HAP-1 (cell line): ENCODE measurements at regions not wholly inside any gene's neighbourhood (a gene's known extent, or its start where the extent isn't known, plus 50 kb on each side); places are given as distances from the start of the nearest gene placed in this dataset.
"Not testable (repeated sequence)": the region's sequence is repeated elsewhere in the genome, so short reads cannot be mapped to it uniquely, and the experiment has no call there.

Source experiments
- DNase-seq, 2 experiments: peaks; one replicate each; pipeline ENCODE4 v3.0.0-alpha.2; 2016 to 2020; ENCODE audit warnings: low spot score in 2 of 2
- H3K27me3 ChIP-seq: fragments of 250-450 bp; sonication (Bioruptor Pico); 2 replicates; pipeline ENCODE4 v1.5.1; 2020; ENCODE audit warnings: low read depth, mild to moderate bottlenecking, moderate library complexity
- H3K36me3 ChIP-seq: fragments of 250-450 bp; sonication (Bioruptor Pico); replicated peaks from 2 replicates; pipeline ENCODE4 v1.5.1; 2020; ENCODE audit warnings: mild to moderate bottlenecking
- H3K4me1 ChIP-seq: fragments of 250-450 bp; sonication (Bioruptor Pico); 2 replicates; pipeline ENCODE4 v1.5.1; 2020; ENCODE audit warnings: mild to moderate bottlenecking
- H3K4me3 ChIP-seq: fragments of 250-450 bp; sonication (Bioruptor Pico); 2 replicates; pipeline ENCODE4 v1.5.1; 2020; ENCODE audit warnings: mild to moderate bottlenecking, moderate library complexity
- H3K9me3 ChIP-seq: fragments of 250-450 bp; sonication (Bioruptor Pico); 2 replicates; pipeline ENCODE4 v1.5.1; 2020; ENCODE audit warnings: mild to moderate bottlenecking, moderate library complexity
- in situ Hi-C: fragments of 300-500 bp; cut with MboI; formaldehyde crosslinking; loops from 3 replicates; pipeline ENCODE4 v1.14.3; 2020; ENCODE audit warnings: low sequenced_read_pairs, inconsistent platforms, mixed read lengths

DNA sequence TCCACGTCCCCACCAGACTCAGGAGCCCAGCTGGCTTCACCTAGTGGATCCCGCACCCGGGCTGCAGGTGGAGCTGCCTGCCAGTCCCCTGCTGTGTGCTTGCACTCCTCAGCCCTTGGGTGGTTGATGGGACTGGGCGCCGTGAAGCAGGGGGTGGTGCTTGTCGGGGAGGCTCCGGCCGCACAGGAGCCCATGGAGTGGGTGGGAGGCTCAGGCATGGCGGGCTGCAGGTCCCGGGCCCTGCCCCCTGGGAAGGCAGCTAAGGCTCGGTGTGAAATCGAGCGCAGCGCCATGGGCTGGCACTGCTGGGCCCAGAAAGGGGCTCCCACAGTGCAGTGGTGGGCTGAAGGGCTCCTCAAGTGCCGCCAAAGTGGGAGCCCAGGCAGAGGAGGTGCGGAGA lies 1294.9 kb upstream of the MAP3K7 start:
- in situ Hi-C loops, H3K4me1 ChIP-seq, H3K27me3 ChIP-seq, H3K4me3 ChIP-seq, H3K36me3 ChIP-seq, DNase-seq, H3K9me3 ChIP-seq: not testable (repeated sequence)

- in situ Hi-C loops, result no loop called here
- Histone ChIP-seq H3K36me3 (no peaks in the 10 kb centered on the region), H3K27me3 (no peaks in the 10 kb centered on the region), H3K4me3 (no peak overlapping the region), H3K4me1 (no peaks in the 10 kb centered on the region), H3K9me3 (no peaks in the 10 kb centered on the region)
- no peak for DNase-seq
These were observed 1292.6 kb upstream of the MAP3K7 start for GRCh38 chr6:91879386-91879995.

DNA sequence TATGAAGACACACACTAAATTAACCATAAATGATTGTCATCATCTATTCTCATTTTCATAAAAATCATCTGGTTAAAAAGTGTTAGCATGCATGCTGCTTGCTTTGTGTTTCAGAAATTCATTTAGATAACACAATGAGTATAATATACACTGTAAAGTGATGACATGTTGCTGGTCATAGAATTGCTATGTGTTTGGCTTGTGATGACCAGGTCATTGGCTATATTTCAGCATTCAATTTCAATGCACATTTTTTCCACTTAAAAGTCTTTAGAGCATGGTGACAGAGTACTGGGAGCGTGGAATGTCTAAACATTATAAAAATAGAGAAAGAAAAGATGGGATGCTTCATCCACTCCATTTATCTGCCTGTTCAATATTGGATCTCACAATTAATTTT lies 1291.1 kb upstream of the MAP3K7 start:
- no peaks in the 10 kb centered on the region for H3K36me3 ChIP-seq
- no peaks in the 10 kb centered on the region for H3K27me3 ChIP-seq
- DNase-seq, result no peak
- H3K9me3 ChIP-seq, result no peaks in the 10 kb centered on the region
- no peaks in the 10 kb centered on the region for H3K4me1 ChIP-seq
- in situ Hi-C loops, result no loop called here
- H3K4me3 ChIP-seq, result no peak overlapping the region

GRCh38 chr6:91874971-91875370 lies 1288.1 kb upstream of the MAP3K7 start:
- Histone ChIP-seq H3K27me3 (no peaks in the 10 kb centered on the region), H3K4me3 (no peak overlapping the region), H3K36me3 (no peaks in the 10 kb centered on the region), H3K9me3 (no peaks in the 10 kb centered on the region), H3K4me1 (no peaks in the 10 kb centered on the region)
- in situ Hi-C loops, result no loop called here
- no peak for DNase-seq

DNA sequence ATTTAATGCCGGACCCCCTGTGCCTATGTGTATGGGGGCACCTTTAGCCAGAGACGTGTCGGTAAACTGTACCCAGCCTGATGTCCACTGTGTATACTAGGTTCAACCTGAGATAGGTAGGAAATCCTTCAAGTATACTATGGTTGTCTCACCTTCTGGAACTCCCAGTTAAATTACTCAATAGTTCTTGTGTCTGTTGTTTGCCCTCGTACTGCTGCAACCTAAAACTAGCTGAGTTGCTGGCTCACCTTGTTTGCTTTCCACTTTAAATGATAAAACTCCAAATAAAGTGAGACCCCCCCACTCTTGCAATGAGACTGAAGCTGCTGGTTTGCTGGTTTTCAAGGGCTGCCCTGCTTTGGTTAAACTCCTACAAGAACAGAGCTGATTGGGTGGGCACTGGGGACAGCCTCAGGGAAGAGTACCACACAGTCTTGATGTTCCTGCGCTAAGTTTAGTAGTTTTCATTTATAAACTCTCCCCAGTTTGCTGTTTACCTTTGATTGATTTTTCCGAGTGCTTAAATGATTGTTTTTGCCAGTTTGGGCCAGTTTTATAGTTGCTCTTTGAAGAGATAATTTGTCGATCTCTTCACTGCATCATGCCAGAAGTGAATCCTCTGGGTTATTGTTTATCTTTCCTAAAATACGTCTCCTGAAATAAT lies 1281.8 kb upstream of the MAP3K7 start:
- H3K9me3 ChIP-seq, result no peaks in the 10 kb centered on the region
- no peak overlapping the region for H3K4me3 ChIP-seq
- in situ Hi-C loops, result no loop called here
- H3K27me3 ChIP-seq, result no peaks in the 10 kb centered on the region
- H3K4me1 ChIP-seq, result no peaks in the 10 kb centered on the region
- no peaks in the 10 kb centered on the region for H3K36me3 ChIP-seq
- DNase-seq, result no peak

GRCh38 chr6:91865889-91866288 lies 1279.0 kb upstream of the MAP3K7 start:
- Histone ChIP-seq H3K27me3 (no peaks in the 10 kb centered on the region), H3K36me3 (no peaks in the 10 kb centered on the region), H3K9me3 (no peaks in the 10 kb centered on the region), H3K4me1 (no peaks in the 10 kb centered on the region), H3K4me3 (no peak overlapping the region)
- DNase-seq, result no peak
- in situ Hi-C loops, result no loop called here

GRCh38 chr6:91864911-91865310 lies 1278.0 kb upstream of the MAP3K7 start:
- Histone ChIP-seq H3K36me3 (no peaks in the 10 kb centered on the region), H3K4me1 (no peaks in the 10 kb centered on the region), H3K4me3 (no peak overlapping the region), H3K9me3 (no peaks in the 10 kb centered on the region), H3K27me3 (no peaks in the 10 kb centered on the region)
- in situ Hi-C loops, result no loop called here
- DNase-seq, result no peak

GRCh38 chr6:91860541-91861335 lies 1273.9 kb upstream of the MAP3K7 start:
- no peak overlapping the region for H3K4me3 ChIP-seq
- H3K4me1 ChIP-seq, result no peaks in the 10 kb centered on the region
- H3K9me3 ChIP-seq, result no peaks in the 10 kb centered on the region
- no peak for DNase-seq
- H3K36me3 ChIP-seq, result no peaks in the 10 kb centered on the region
- in situ Hi-C loops, result no loop called here
- no peaks in the 10 kb centered on the region for H3K27me3 ChIP-seq

- Histone ChIP-seq H3K9me3 (no peaks in the 10 kb centered on the region), H3K4me1 (no peaks in the 10 kb centered on the region), H3K4me3 (no peak overlapping the region), H3K27me3 (no peaks in the 10 kb centered on the region), H3K36me3 (no peaks in the 10 kb centered on the region)
- DNase-seq, result no peak
- in situ Hi-C loops, result no loop called here
These were observed 1265.4 kb upstream of the MAP3K7 start for GRCh38 chr6:91852252-91852651.

GRCh38 chr6:91834813-91835212 lies 1247.9 kb upstream of the MAP3K7 start:
- no peak for DNase-seq
- Histone ChIP-seq H3K4me3 (no peak overlapping the region), H3K4me1 (no peaks in the 10 kb centered on the region), H3K36me3 (no peaks in the 10 kb centered on the region), H3K27me3 (no peaks in the 10 kb centered on the region), H3K9me3 (no peaks in the 10 kb centered on the region)
- in situ Hi-C loops, result no loop called here

GRCh38 chr6:91827151-91827550 lies 1240.3 kb upstream of the MAP3K7 start:
- Histone ChIP-seq H3K9me3 (no peaks in the 10 kb centered on the region), H3K4me3 (no peak overlapping the region), H3K4me1 (no peaks in the 10 kb centered on the region), H3K27me3 (no peaks in the 10 kb centered on the region), H3K36me3 (no peaks in the 10 kb centered on the region)
- in situ Hi-C loops, result no loop called here
- DNase-seq, result no peak

- H3K4me1 ChIP-seq, result no peaks in the 10 kb centered on the region
- H3K27me3 ChIP-seq, result no peaks in the 10 kb centered on the region
- no peak overlapping the region for H3K4me3 ChIP-seq
- no peak for DNase-seq
- H3K9me3 ChIP-seq, result no peaks in the 10 kb centered on the region
- in situ Hi-C loops, result no loop called here
- H3K36me3 ChIP-seq, result no peaks in the 10 kb centered on the region
These were observed 1239.3 kb upstream of the MAP3K7 start for GRCh38 chr6:91826128-91826527.

DNA sequence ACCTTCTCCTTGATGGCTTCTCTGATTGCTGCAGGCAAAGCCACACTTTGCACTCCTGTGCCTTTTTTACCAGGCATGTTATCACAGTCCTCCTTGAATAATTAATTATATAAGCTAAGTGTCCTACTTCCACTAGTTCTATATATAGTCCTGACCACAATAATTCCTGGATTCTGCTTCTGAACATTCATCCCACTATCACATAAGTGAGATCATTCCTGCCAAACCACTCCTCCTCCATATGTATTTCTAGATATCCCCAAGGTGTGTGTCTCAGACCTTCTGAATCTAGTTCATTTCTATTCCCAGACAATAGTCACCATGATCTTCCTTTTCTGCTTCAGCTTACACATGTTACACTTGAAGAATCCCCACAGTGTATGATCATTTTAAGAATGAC lies 1237.5 kb upstream of the MAP3K7 start:
- Histone ChIP-seq H3K36me3 (no peaks in the 10 kb centered on the region), H3K4me3 (no peak overlapping the region), H3K9me3 (no peaks in the 10 kb centered on the region), H3K4me1 (no peaks in the 10 kb centered on the region), H3K27me3 (no peaks in the 10 kb centered on the region)
- no peak for DNase-seq
- in situ Hi-C loops, result no loop called here

DNA sequence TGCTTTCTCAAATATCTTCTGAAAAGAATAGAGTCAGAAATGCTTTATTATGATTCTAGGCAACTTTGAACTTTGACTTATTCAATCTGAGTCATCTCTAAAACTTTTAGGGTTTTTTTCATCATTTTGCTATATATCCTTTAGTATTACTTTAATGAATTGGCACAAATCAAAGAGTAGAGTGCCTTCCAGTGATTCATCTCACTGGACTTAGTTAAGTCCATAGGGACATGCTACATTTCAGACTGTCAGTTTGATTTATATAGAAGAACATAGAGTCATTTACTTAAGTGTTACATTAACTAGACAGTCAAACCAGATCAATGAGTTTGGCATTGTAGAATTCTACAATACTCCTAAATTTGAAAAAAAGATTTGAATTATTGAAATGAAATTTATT lies 1235.7 kb upstream of the MAP3K7 start:
- H3K4me3 ChIP-seq, result no peak overlapping the region
- in situ Hi-C loops, result no loop called here
- H3K9me3 ChIP-seq, result no peaks in the 10 kb centered on the region
- no peak for DNase-seq
- no peaks in the 10 kb centered on the region for H3K4me1 ChIP-seq
- no peaks in the 10 kb centered on the region for H3K36me3 ChIP-seq
- no peaks in the 10 kb centered on the region for H3K27me3 ChIP-seq
